Immature natural killer cell (primary cell): ENCODE measurements at regions not wholly inside any gene's neighbourhood (a gene's known extent, or its start where the extent isn't known, plus 50 kb on each side); places are given as distances from the start of the nearest gene placed in this dataset.

ENCODE experiments used
- DNase-seq, 3 donors: peaks; one replicate each; pipeline ENCODE4 v3.0.0; 2022; ENCODE audit warnings: mixed read lengths in 1 of 3
- H3K27ac Mint-ChIP-seq, 6 donors: one replicate each; pipeline ENCODE4 v1.8.0; 2020; ENCODE audit warnings: mixed read lengths in 6 of 6, mild to moderate bottlenecking in 5 of 6, inconsistent platforms in 4 of 6, moderate library complexity in 3 of 6
- H3K27me3 Mint-ChIP-seq, 3 donors: one replicate each; pipeline ENCODE4 v1.8.0; 2020 to 2021; ENCODE audit warnings: low read depth in 3 of 3, mild to moderate bottlenecking in 3 of 3, mixed read lengths in 3 of 3, moderate library complexity in 3 of 3, inconsistent platforms in 1 of 3
- H3K36me3 Mint-ChIP-seq, 3 donors: one replicate each; pipeline ENCODE4 v1.8.0; 2020; ENCODE audit warnings: mixed read lengths in 3 of 3, inconsistent platforms in 2 of 3, mild to moderate bottlenecking in 2 of 3
- H3K4me1 Mint-ChIP-seq, 2 donors: one replicate each; pipeline ENCODE4 v1.8.0; 2020; ENCODE audit warnings: inconsistent platforms in 2 of 2, mild to moderate bottlenecking in 2 of 2, mixed read lengths in 2 of 2, moderate library complexity in 1 of 2
- H3K4me3 Mint-ChIP-seq, 5 donors: one replicate each; pipeline ENCODE4 v1.8.0; 2020; ENCODE audit warnings: mild to moderate bottlenecking in 5 of 5, mixed read lengths in 5 of 5, inconsistent platforms in 3 of 5, moderate library complexity in 3 of 5
- H3K9me3 Mint-ChIP-seq, 6 donors: one replicate each; pipeline ENCODE4 v1.8.0; 2020; ENCODE audit warnings: mild to moderate bottlenecking in 6 of 6, mixed read lengths in 6 of 6, inconsistent platforms in 4 of 6, moderate library complexity in 3 of 6

- Mint-ChIP-seq H3K4me3 (no peak overlapping the region), H3K27me3 (peaks cover 0 to 3% (median 0%) of the 10 kb centered on the region in 3 donors), H3K9me3 (no peaks in the 10 kb centered on the region), H3K36me3 (no peaks in the 10 kb centered on the region), H3K27ac (no peak overlapping the region), H3K4me1 (no peaks in the 10 kb centered on the region)
- DNase-seq: no peak
Measured at GRCh38 chr10:42960991-42961795, 115.7 kb upstream of the RET start.

GRCh38 chr10:42961796-42962109 lies 115.1 kb upstream of the RET start:
- DNase-seq: no peak
- Mint-ChIP-seq H3K9me3 (no peaks in the 10 kb centered on the region), H3K36me3 (no peaks in the 10 kb centered on the region), H3K27ac (no peak overlapping the region), H3K27me3 (peaks cover 0 to 3% (median 0%) of the 10 kb centered on the region in 3 donors), H3K4me1 (no peaks in the 10 kb centered on the region), H3K4me3 (no peak overlapping the region)

GRCh38 chr10:42962110-42962901 lies 114.6 kb upstream of the RET start:
- no peaks in the 10 kb centered on the region for H3K36me3 Mint-ChIP-seq
- H3K27me3 Mint-ChIP-seq: peaks cover 0 to 3% (median 0%) of the 10 kb centered on the region in 3 donors
- no peak overlapping the region for H3K4me3 Mint-ChIP-seq
- H3K4me1 Mint-ChIP-seq: no peaks in the 10 kb centered on the region
- H3K27ac Mint-ChIP-seq: no peak overlapping the region
- DNase-seq: no peak
- H3K9me3 Mint-ChIP-seq: no peaks in the 10 kb centered on the region

GRCh38 chr10:42962902-42963231 lies 114.0 kb upstream of the RET start:
- Mint-ChIP-seq H3K27ac (no peak overlapping the region), H3K4me3 (no peak overlapping the region), H3K4me1 (no peaks in the 10 kb centered on the region), H3K27me3 (peaks cover 0 to 3% (median 0%) of the 10 kb centered on the region in 3 donors), H3K36me3 (no peaks in the 10 kb centered on the region), H3K9me3 (no peaks in the 10 kb centered on the region)
- DNase-seq: no peak

- no peak for DNase-seq
- H3K4me3 Mint-ChIP-seq: no peak overlapping the region
- no peak overlapping the region for H3K27ac Mint-ChIP-seq
- H3K9me3 Mint-ChIP-seq: no peaks in the 10 kb centered on the region
- peaks cover 0 to 3% (median 0%) of the 10 kb centered on the region in 3 donors for H3K27me3 Mint-ChIP-seq
- H3K4me1 Mint-ChIP-seq: no peaks in the 10 kb centered on the region
- no peaks in the 10 kb centered on the region for H3K36me3 Mint-ChIP-seq
Measured at GRCh38 chr10:42963312-42963711, 113.6 kb upstream of the RET start.

GRCh38 chr10:42969147-42969546 lies 107.7 kb upstream of the RET start:
- H3K36me3 Mint-ChIP-seq: no peaks in the 10 kb centered on the region
- H3K4me3 Mint-ChIP-seq: no peak overlapping the region
- H3K27ac Mint-ChIP-seq: no peak overlapping the region
- no peaks in the 10 kb centered on the region for H3K4me1 Mint-ChIP-seq
- no peak for DNase-seq
- H3K27me3 Mint-ChIP-seq: peaks cover 0 to 1% (median 0%) of the 10 kb centered on the region in 3 donors
- no peaks in the 10 kb centered on the region for H3K9me3 Mint-ChIP-seq

- no peaks in the 10 kb centered on the region for H3K9me3 Mint-ChIP-seq
- H3K27me3 Mint-ChIP-seq: peaks cover 0 to 1% (median 0%) of the 10 kb centered on the region in 3 donors
- H3K36me3 Mint-ChIP-seq: no peaks in the 10 kb centered on the region
- no peak overlapping the region for H3K27ac Mint-ChIP-seq
- H3K4me1 Mint-ChIP-seq: no peaks in the 10 kb centered on the region
- no peak for DNase-seq
- no peak overlapping the region for H3K4me3 Mint-ChIP-seq
Measured at GRCh38 chr10:42969909-42970308, 107.0 kb upstream of the RET start.

- no peak for DNase-seq
- Mint-ChIP-seq H3K27me3 (no peaks in the 10 kb centered on the region), H3K27ac (no peak overlapping the region), H3K4me3 (no peak overlapping the region), H3K9me3 (no peaks in the 10 kb centered on the region), H3K36me3 (no peaks in the 10 kb centered on the region), H3K4me1 (no peaks in the 10 kb centered on the region)
Measured at GRCh38 chr10:42970451-42971250, 106.2 kb upstream of the RET start.

- no peak for DNase-seq
- Mint-ChIP-seq H3K27ac (no peak overlapping the region), H3K9me3 (no peaks in the 10 kb centered on the region), H3K4me3 (no peak overlapping the region), H3K36me3 (no peaks in the 10 kb centered on the region), H3K27me3 (no peaks in the 10 kb centered on the region), H3K4me1 (no peaks in the 10 kb centered on the region)
Measured at GRCh38 chr10:42971251-42971599, 105.6 kb upstream of the RET start.

- H3K27ac Mint-ChIP-seq: no peak overlapping the region
- no peaks in the 10 kb centered on the region for H3K9me3 Mint-ChIP-seq
- no peaks in the 10 kb centered on the region for H3K4me1 Mint-ChIP-seq
- H3K36me3 Mint-ChIP-seq: no peaks in the 10 kb centered on the region
- no peak overlapping the region for H3K4me3 Mint-ChIP-seq
- H3K27me3 Mint-ChIP-seq: no peaks in the 10 kb centered on the region
- DNase-seq: no peak
Measured at GRCh38 chr10:42972946-42973345, 103.9 kb upstream of the RET start.

- H3K4me3 Mint-ChIP-seq: no peak overlapping the region
- no peak for DNase-seq
- no peaks in the 10 kb centered on the region for H3K4me1 Mint-ChIP-seq
- no peaks in the 10 kb centered on the region for H3K27me3 Mint-ChIP-seq
- H3K36me3 Mint-ChIP-seq: no peaks in the 10 kb centered on the region
- no peaks in the 10 kb centered on the region for H3K9me3 Mint-ChIP-seq
- H3K27ac Mint-ChIP-seq: no peak overlapping the region
Measured at GRCh38 chr10:42973411-42973810, 103.5 kb upstream of the RET start.

- no peak overlapping the region for H3K27ac Mint-ChIP-seq
- H3K9me3 Mint-ChIP-seq: no peaks in the 10 kb centered on the region
- no peaks in the 10 kb centered on the region for H3K36me3 Mint-ChIP-seq
- no peaks in the 10 kb centered on the region for H3K4me1 Mint-ChIP-seq
- no peak overlapping the region for H3K4me3 Mint-ChIP-seq
- H3K27me3 Mint-ChIP-seq: no peaks in the 10 kb centered on the region
- no peak for DNase-seq
Measured at GRCh38 chr10:42973870-42974692, 102.8 kb upstream of the RET start.

- Mint-ChIP-seq H3K9me3 (no peaks in the 10 kb centered on the region), H3K27me3 (peaks cover 0 to 1% (median 0%) of the 10 kb centered on the region in 3 donors), H3K4me1 (no peaks in the 10 kb centered on the region), H3K36me3 (no peaks in the 10 kb centered on the region), H3K4me3 (no peak overlapping the region), H3K27ac (no peak overlapping the region)
- no peak for DNase-seq
Measured at GRCh38 chr10:42974693-42975002, 102.2 kb upstream of the RET start.
